ENCODE measurements at regions not wholly inside any gene's neighbourhood (a gene's known extent, or its start where the extent isn't known, plus 50 kb on each side); places are given as distances from the start of the nearest gene placed in this dataset.

GRCh38 chr3:74564560-74564959, 49.9 kb downstream of the CNTN3 start:
- DNase-seq: peak; percentile 27

GRCh38 chr3:74562558-74563269, 51.7 kb downstream of the CNTN3 start:
- DNase-seq: peak; percentile 53

GRCh38 chr3:74561881-74562280, 52.6 kb downstream of the CNTN3 start:
- DNase-seq: peak; percentile 90

GRCh38 chr3:74559261-74559660, 55.2 kb downstream of the CNTN3 start:
- DNase-seq: no peak

- DNase-seq: no peak
These were observed 63.8 kb downstream of the CNTN3 start for GRCh38 chr3:74550686-74551085.

GRCh38 chr3:74546426-74546825, 68.0 kb downstream of the CNTN3 start:
- DNase-seq: peak; percentile 59

GRCh38 chr3:74542441-74542840, 72.0 kb downstream of the CNTN3 start:
- DNase-seq: no peak

GRCh38 chr3:74539876-74540275, 74.6 kb downstream of the CNTN3 start:
- peak; percentile 37 for DNase-seq

- DNase-seq: no peak
These were observed 75.8 kb downstream of the CNTN3 start for GRCh38 chr3:74538669-74539068.

GRCh38 chr3:74537857-74538256, 76.6 kb downstream of the CNTN3 start:
- peak; percentile 26 for DNase-seq

- DNase-seq: peak; percentile 91
These were observed 77.3 kb downstream of the CNTN3 start for GRCh38 chr3:74537164-74537563.

GRCh38 chr3:74535281-74535680, 79.2 kb downstream of the CNTN3 start:
- no peak for DNase-seq

GRCh38 chr3:74534611-74535010, 79.8 kb downstream of the CNTN3 start:
- DNase-seq: no peak

GRCh38 chr3:74532446-74532845, 82.0 kb downstream of the CNTN3 start:
- DNase-seq: peak; percentile 98

- DNase-seq: peak; percentile 61
These were observed 83.0 kb downstream of the CNTN3 start for GRCh38 chr3:74531491-74531890.

GRCh38 chr3:74529145-74529544, 85.3 kb downstream of the CNTN3 start:
- no peak for DNase-seq

GRCh38 chr3:74527566-74527965, 86.9 kb downstream of the CNTN3 start:
- no peak for DNase-seq

- peak; percentile 59 for DNase-seq
These were observed 90.6 kb downstream of the CNTN3 start for GRCh38 chr3:74523811-74524210.

GRCh38 chr3:74520895-74521294, 93.6 kb downstream of the CNTN3 start:
- DNase-seq: no peak

GRCh38 chr3:74518610-74519009, 95.8 kb downstream of the CNTN3 start:
- DNase-seq: peak; percentile 66

GRCh38 chr3:74516019-74516418, 98.4 kb downstream of the CNTN3 start:
- DNase-seq: no peak

- DNase-seq: peak; percentile 34
These were observed 99.0 kb downstream of the CNTN3 start for GRCh38 chr3:74515451-74515850.

GRCh38 chr3:74511078-74511477, 103.4 kb downstream of the CNTN3 start:
- DNase-seq: no peak

GRCh38 chr3:74510261-74510818, 104.1 kb downstream of the CNTN3 start:
- no peak for DNase-seq

GRCh38 chr3:74507691-74508090, 106.8 kb downstream of the CNTN3 start:
- no peak for DNase-seq
